Transverse colon (tissue), 4 donors: ENCODE measurements at regions not wholly inside any gene's neighbourhood (a gene's known extent, or its start where the extent isn't known, plus 50 kb on each side); places are given as distances from the start of the nearest gene placed in this dataset.

Source experiments
- DNase-seq: peaks from one replicate; pipeline ENCODE4 v3.0.0-alpha.2; 2019
- H3K27ac ChIP-seq, 4 donors: fragments of 200-600 bp; sonication (generic); 2 replicates each; pipeline ENCODE4 v1.5.1; 2016 to 2018; ENCODE audit warnings: inconsistent platforms in 4 of 4
- H3K27me3 ChIP-seq: fragments of 200-600 bp; sonication (generic); 2 replicates; pipeline ENCODE4 v1.5.1; 2017; ENCODE audit warnings: inconsistent platforms
- H3K36me3 ChIP-seq, 4 donors: fragments of 200-600 bp; sonication (generic); 2 replicates each; pipeline ENCODE4 v1.5.1; 2017 to 2019; ENCODE audit warnings: inconsistent platforms in 4 of 4
- H3K4me1 ChIP-seq, 4 donors: fragments of 200-600 bp; sonication (generic); 2 replicates each; pipeline ENCODE4 v1.5.1; 2017 to 2020; ENCODE audit warnings: inconsistent platforms in 4 of 4
- H3K4me3 ChIP-seq, 4 donors: fragments of 200-600 bp; sonication (generic); 1 replicate in 1 of 4; 2 replicates in 3 of 4; pipeline versions ENCODE4 v1.5.1 to v1.6.1; 2017 to 2019; ENCODE audit warnings: inconsistent platforms in 4 of 4
- H3K9me3 ChIP-seq, 2 donors: fragments of 200-600 bp; sonication (generic); 2 replicates each; pipeline ENCODE4 v1.5.1; 2017 to 2019; ENCODE audit warnings: inconsistent platforms in 2 of 2
- EP300 ChIP-seq: sonication (generic); formaldehyde crosslinking; IDR thresholded peaks from one replicate; pipeline ENCODE4 v1.6.1; 2017; ENCODE audit warnings: antibody characterized with exemption, low read depth
- POLR2A ChIP-seq: fragments of 450-650 bp; IDR thresholded peaks from one replicate; pipeline ENCODE4 v1.6.1; 2016; ENCODE audit warnings: antibody characterized with exemption, mild to moderate bottlenecking, moderate library complexity
- POLR2AphosphoS5 ChIP-seq, 3 donors: sonication (generic); formaldehyde crosslinking; IDR thresholded peaks; one replicate each; pipeline ENCODE4 v1.6.1; 2016; ENCODE audit warnings: antibody characterized with exemption in 3 of 3
- WGBS, 2 donors: methylation state at CpG; one replicate each; pipeline ENCODE4 v1.1.5; 2018; ENCODE audit warnings: low coverage in 1 of 2; 5-methylcytosine and 5-hydroxymethylcytosine counted together
- in situ Hi-C, 4 donors: fragments of 200-750 bp; cut with MboI; loops; one replicate each; pipeline versions ENCODE4 v1.15.0 to v1.15.1; 2017; ENCODE audit warnings: low sequenced_read_pairs in 3 of 4, low pct_ligation_motif_present in 1 of 4, low pct_unique_long_range_greater_than_20kb in 1 of 4
- intact Hi-C: fragments of 100-400 bp; cut with DNase I; formaldehyde crosslinking; loops from one replicate; pipeline ENCODE4 v1.15.1; 2023; ENCODE audit warnings: low total_unique reads
- TF ChIP-seq, protein P1 (sequence below), 5 experiments: fragments of 200-600 bp in 3 of 5; fragments of 450-650 bp in 2 of 5; sonication (generic) in 3 of 5; IDR thresholded peaks; 1 replicate in 2 of 5; 2 replicates in 3 of 5; pipeline ENCODE4 v1.5.1; 2016 to 2017; ENCODE audit warnings: antibody characterized with exemption in 5 of 5, inconsistent platforms in 3 of 5, mild to moderate bottlenecking in 2 of 5, moderate library complexity in 1 of 5

DNA sequence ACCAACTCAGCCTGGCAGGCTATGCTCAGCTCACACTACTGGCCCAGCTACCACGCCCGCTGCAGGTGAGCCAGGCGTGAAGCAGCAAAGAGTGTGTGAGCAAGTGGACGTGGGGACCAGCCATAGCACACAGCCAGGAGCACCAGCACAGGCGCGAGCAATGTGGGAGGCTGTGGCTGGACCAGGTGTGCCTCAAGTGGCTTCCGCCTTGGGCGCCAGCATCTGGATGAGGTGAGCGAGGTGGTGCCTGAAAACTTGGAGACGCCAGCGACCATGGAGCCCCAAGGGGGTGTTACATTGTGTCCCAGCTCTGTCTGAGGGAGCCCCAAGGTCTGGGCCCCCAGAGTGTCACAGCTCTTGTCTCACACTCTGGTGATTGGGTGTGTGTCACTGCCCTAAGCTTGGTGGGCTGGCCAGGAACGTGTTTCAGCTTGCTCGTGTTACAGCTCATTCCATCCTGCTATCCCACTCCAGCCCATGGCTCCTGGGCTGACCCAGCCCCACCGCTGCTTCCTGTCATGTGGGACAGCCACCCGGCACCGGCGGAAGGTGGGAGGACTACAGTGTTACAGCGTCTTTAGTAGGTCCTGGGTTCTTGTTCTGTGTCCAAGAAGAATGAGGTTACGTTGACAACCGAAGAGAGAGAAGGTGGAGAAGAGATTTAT lies 508.0 kb upstream of the MMS22L start:
- in situ Hi-C loops (no loop called here), intact Hi-C loops (no loop called here)

DNA sequence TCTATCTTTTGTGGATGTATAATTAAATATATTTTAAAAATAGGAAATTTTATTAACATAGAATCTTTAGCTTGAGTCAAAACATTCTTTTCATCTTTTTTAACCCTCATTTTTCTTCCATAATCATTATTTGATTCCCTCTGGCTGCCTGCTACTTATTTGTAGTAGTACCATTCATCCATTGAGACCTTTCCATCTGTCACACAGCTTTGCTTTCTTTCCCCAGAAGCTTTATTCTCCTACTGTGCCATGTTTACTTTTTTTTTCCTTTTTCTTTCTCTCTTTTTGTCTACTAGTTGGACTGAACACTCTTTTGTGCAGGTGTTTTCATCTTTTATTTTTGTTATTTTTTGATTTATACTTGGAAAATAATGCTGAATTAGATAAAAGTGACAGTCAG lies 522.6 kb upstream of the MMS22L start:
- in situ Hi-C loops (no loop called here), intact Hi-C loops (no loop called here)
- Histone ChIP-seq H3K27ac (no peak overlapping the region), H3K4me1 (no peaks in the 10 kb centered on the region), H3K4me3 (no peak overlapping the region), H3K36me3 (no peaks in the 10 kb centered on the region), H3K27me3 (no peaks in the 10 kb centered on the region), H3K9me3 (no peaks in the 10 kb centered on the region)
- no peak for DNase-seq
- TF ChIP-seq, protein P1, sequence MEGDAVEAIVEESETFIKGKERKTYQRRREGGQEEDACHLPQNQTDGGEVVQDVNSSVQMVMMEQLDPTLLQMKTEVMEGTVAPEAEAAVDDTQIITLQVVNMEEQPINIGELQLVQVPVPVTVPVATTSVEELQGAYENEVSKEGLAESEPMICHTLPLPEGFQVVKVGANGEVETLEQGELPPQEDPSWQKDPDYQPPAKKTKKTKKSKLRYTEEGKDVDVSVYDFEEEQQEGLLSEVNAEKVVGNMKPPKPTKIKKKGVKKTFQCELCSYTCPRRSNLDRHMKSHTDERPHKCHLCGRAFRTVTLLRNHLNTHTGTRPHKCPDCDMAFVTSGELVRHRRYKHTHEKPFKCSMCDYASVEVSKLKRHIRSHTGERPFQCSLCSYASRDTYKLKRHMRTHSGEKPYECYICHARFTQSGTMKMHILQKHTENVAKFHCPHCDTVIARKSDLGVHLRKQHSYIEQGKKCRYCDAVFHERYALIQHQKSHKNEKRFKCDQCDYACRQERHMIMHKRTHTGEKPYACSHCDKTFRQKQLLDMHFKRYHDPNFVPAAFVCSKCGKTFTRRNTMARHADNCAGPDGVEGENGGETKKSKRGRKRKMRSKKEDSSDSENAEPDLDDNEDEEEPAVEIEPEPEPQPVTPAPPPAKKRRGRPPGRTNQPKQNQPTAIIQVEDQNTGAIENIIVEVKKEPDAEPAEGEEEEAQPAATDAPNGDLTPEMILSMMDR (IDR thresholded peaks at IDR 0.05): no peak
- TF ChIP-seq EP300: no peak
- no peak for TF ChIP-seq POLR2AphosphoS5 (IDR thresholded peaks at IDR 0.05)
- TF ChIP-seq POLR2A: no peak

More for the DNA sequence above, 508.0 kb upstream of the MMS22L start:
- TF ChIP-seq, protein P1 (IDR thresholded peaks at IDR 0.05): no peak
- TF ChIP-seq EP300 (no peak), POLR2A (no peak), POLR2AphosphoS5 (IDR thresholded peaks at IDR 0.05) (no peak)
- Histone ChIP-seq H3K4me1 (no peaks in the 10 kb centered on the region), H3K4me3 (no peak overlapping the region), H3K27ac (no peak overlapping the region), H3K36me3 (no peaks in the 10 kb centered on the region), H3K27me3 (no peaks in the 10 kb centered on the region), H3K9me3 (peaks cover 0 to 2% of the 10 kb centered on the region in 2 donors)
- no peak for DNase-seq
- WGBS, 2 donors: 86 to 96% methylated on average over 8 to 20 of the region's 20 CpGs

DNA sequence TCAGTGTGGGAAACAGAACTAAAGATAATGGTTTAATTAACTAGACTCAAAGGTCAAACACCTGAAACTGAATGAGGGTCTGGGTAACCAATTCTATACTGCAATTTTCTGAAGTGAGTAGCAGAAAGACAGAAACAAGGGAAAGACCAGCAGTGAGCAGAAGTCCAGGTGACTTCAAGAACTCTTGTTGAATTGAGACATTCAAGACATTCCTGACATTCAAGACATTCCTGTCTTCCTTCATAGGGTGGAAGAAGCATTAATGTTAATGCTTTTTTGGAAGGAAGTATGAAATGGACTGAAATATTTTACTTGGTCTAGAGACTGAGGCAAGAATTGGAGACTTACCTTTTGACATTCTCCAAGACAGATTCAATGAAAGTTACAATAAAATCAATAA lies 529.9 kb upstream of the MMS22L start:
- TF ChIP-seq POLR2AphosphoS5 (IDR thresholded peaks at IDR 0.05) (no peak), EP300 (no peak), POLR2A (no peak)
- TF ChIP-seq, protein P1 (IDR thresholded peaks at IDR 0.05): no peak
- in situ Hi-C loops (no loop called here), intact Hi-C loops (no loop called here)
- no peak overlapping the region for H3K27ac ChIP-seq
- no peaks in the 10 kb centered on the region for H3K4me1 ChIP-seq
- H3K9me3 ChIP-seq: no peaks in the 10 kb centered on the region
- DNase-seq: no peak
- H3K4me3 ChIP-seq: no peak overlapping the region
- H3K27me3 ChIP-seq: no peaks in the 10 kb centered on the region
- no peaks in the 10 kb centered on the region for H3K36me3 ChIP-seq

DNA sequence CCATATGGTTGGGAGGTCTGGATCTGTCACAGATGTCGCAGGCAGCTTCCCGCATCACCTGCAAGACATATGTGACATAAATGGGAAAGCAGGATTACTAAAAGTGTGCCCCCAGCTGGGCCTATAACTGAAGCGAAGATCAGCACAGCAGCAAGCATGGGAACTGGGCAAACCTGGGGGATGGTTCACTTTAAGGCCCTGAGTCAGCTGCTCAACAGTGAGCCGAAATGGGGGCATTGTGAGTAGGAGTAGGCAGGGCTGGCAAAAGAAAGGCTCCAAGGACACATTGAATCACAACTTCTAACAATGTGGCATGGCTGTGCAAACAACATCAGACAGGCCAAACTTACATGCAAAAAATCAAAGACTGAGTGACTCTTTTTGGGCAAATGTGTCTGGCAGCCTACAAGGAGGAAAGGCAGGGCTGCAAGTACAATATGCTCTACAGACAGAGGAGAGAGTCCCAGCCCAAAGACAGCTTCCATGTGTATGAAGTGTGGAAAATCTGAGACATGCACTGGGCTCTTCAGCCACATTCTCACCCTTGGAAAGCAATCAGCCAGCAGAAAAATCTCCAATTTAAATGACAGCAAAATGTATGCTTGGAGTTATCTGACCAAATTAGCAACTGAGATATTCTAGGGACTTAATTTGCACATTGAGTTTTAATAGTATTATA lies 531.0 kb upstream of the MMS22L start:
- in situ Hi-C loops (no loop called here), intact Hi-C loops (no loop called here)
- WGBS, 2 donors: 85% methylated on average over 4 of the region's 4 CpGs; no CpG with 5 or more reads in 1 of the 2 donors
- Histone ChIP-seq H3K4me1 (no peaks in the 10 kb centered on the region), H3K36me3 (no peaks in the 10 kb centered on the region), H3K27me3 (no peaks in the 10 kb centered on the region), H3K4me3 (no peak overlapping the region), H3K27ac (no peak overlapping the region), H3K9me3 (no peaks in the 10 kb centered on the region)
- TF ChIP-seq EP300 (no peak), POLR2A (no peak), POLR2AphosphoS5 (IDR thresholded peaks at IDR 0.05) (no peak)
- TF ChIP-seq, protein P1 (IDR thresholded peaks at IDR 0.05): no peak
- DNase-seq: no peak
